Activated T-cell treated with anti-CD3 and anti-CD28 coated beads, Interleukin-2, amount 50 U/mL, for 24 hours (primary cell): ENCODE measurements at regions not wholly inside any gene's neighbourhood (a gene's known extent, or its start where the extent isn't known, plus 50 kb on each side); places are given as distances from the start of the nearest gene placed in this dataset.
"Not testable (repeated sequence)": the region's sequence is repeated elsewhere in the genome, so short reads cannot be mapped to it uniquely, and the experiment has no call there.

ENCODE experiments used
- DNase-seq: peaks from one replicate; pipeline ENCODE4 v3.0.0-alpha.2; 2020
- H3K27ac Mint-ChIP-seq: 2 replicates; pipeline ENCODE4 v1.8.0; 2020; ENCODE audit warnings: mild to moderate bottlenecking, mixed read lengths
- H3K27me3 Mint-ChIP-seq: 2 replicates; pipeline ENCODE4 v1.8.0; 2020; ENCODE audit warnings: mixed read lengths
- H3K36me3 Mint-ChIP-seq: 2 replicates; pipeline ENCODE4 v1.8.0; 2020; ENCODE audit warnings: low read depth, mixed read lengths
- H3K4me1 Mint-ChIP-seq: 2 replicates; pipeline ENCODE4 v1.8.0; 2020; ENCODE audit warnings: low read depth, mixed read lengths
- H3K4me3 Mint-ChIP-seq: 2 replicates; pipeline ENCODE4 v1.8.0; 2020; ENCODE audit warnings: mild to moderate bottlenecking, moderate library complexity, mixed read lengths
- H3K9me3 Mint-ChIP-seq: 2 replicates; pipeline ENCODE4 v1.8.0; 2020; ENCODE audit warnings: mixed read lengths

GRCh38 chr13:80897641-80898040 is 556.7 kb upstream of the SPRY2 start:
- H3K27me3 Mint-ChIP-seq, H3K4me3 Mint-ChIP-seq, H3K27ac Mint-ChIP-seq, H3K9me3 Mint-ChIP-seq, H3K4me1 Mint-ChIP-seq, DNase-seq, H3K36me3 Mint-ChIP-seq: not testable (repeated sequence)

- no peak overlapping the region for H3K4me3 Mint-ChIP-seq
- H3K9me3 Mint-ChIP-seq = peaks cover 9% of the 10 kb centered on the region
- no peaks in the 10 kb centered on the region for H3K36me3 Mint-ChIP-seq
- H3K27ac Mint-ChIP-seq = no peak overlapping the region
- H3K27me3 Mint-ChIP-seq = no peaks in the 10 kb centered on the region
- no peak for DNase-seq
- no peaks in the 10 kb centered on the region for H3K4me1 Mint-ChIP-seq
These were observed 554.0 kb upstream of the SPRY2 start for GRCh38 chr13:80894917-80895316.

- Mint-ChIP-seq H3K36me3 (no peaks in the 10 kb centered on the region), H3K27me3 (no peaks in the 10 kb centered on the region), H3K4me1 (no peaks in the 10 kb centered on the region), H3K4me3 (no peak overlapping the region), H3K27ac (no peak overlapping the region), H3K9me3 (peaks cover 4% of the 10 kb centered on the region)
- DNase-seq = no peak
These were observed 548.9 kb upstream of the SPRY2 start for GRCh38 chr13:80889829-80890228.

- Mint-ChIP-seq H3K4me3 (no peak overlapping the region), H3K4me1 (no peaks in the 10 kb centered on the region), H3K27me3 (no peaks in the 10 kb centered on the region), H3K27ac (no peak overlapping the region), H3K9me3 (peaks cover 4% of the 10 kb centered on the region), H3K36me3 (no peaks in the 10 kb centered on the region)
- no peak for DNase-seq
These were observed 547.5 kb upstream of the SPRY2 start for GRCh38 chr13:80888390-80888789.

- Mint-ChIP-seq H3K4me3 (no peak overlapping the region), H3K4me1 (no peaks in the 10 kb centered on the region), H3K27ac (no peak overlapping the region), H3K9me3 (peaks cover 3% of the 10 kb centered on the region), H3K27me3 (no peaks in the 10 kb centered on the region), H3K36me3 (no peaks in the 10 kb centered on the region)
- DNase-seq = no peak
These were observed 543.3 kb upstream of the SPRY2 start for GRCh38 chr13:80884056-80884785.

- H3K36me3 Mint-ChIP-seq = no peaks in the 10 kb centered on the region
- no peaks in the 10 kb centered on the region for H3K4me1 Mint-ChIP-seq
- no peak for DNase-seq
- peaks cover 3% of the 10 kb centered on the region for H3K9me3 Mint-ChIP-seq
- H3K27me3 Mint-ChIP-seq = no peaks in the 10 kb centered on the region
- no peak overlapping the region for H3K4me3 Mint-ChIP-seq
- no peak overlapping the region for H3K27ac Mint-ChIP-seq
These were observed 542.6 kb upstream of the SPRY2 start for GRCh38 chr13:80883545-80883944.

- Mint-ChIP-seq H3K9me3 (peaks cover 3% of the 10 kb centered on the region), H3K4me3 (no peak overlapping the region), H3K36me3 (no peaks in the 10 kb centered on the region), H3K27ac (no peak overlapping the region), H3K27me3 (no peaks in the 10 kb centered on the region), H3K4me1 (no peaks in the 10 kb centered on the region)
- DNase-seq = no peak
These were observed 541.1 kb upstream of the SPRY2 start for GRCh38 chr13:80881942-80882445.

- Mint-ChIP-seq H3K4me3 (no peak overlapping the region), H3K4me1 (no peaks in the 10 kb centered on the region), H3K27me3 (no peaks in the 10 kb centered on the region), H3K36me3 (no peaks in the 10 kb centered on the region), H3K27ac (no peak overlapping the region), H3K9me3 (peaks cover 3% of the 10 kb centered on the region)
- no peak for DNase-seq
These were observed 540.6 kb upstream of the SPRY2 start for GRCh38 chr13:80881495-80881894.

- Mint-ChIP-seq H3K4me1 (no peaks in the 10 kb centered on the region), H3K27ac (no peak overlapping the region), H3K4me3 (no peak overlapping the region), H3K36me3 (no peaks in the 10 kb centered on the region), H3K27me3 (no peaks in the 10 kb centered on the region), H3K9me3 (peaks cover 3% of the 10 kb centered on the region)
- no peak for DNase-seq
These were observed 540.1 kb upstream of the SPRY2 start for GRCh38 chr13:80881034-80881433.

GRCh38 chr13:80877944-80878241 is 537.0 kb upstream of the SPRY2 start:
- H3K27ac Mint-ChIP-seq = no peak overlapping the region
- H3K4me1 Mint-ChIP-seq = no peaks in the 10 kb centered on the region
- no peaks in the 10 kb centered on the region for H3K36me3 Mint-ChIP-seq
- peaks cover 3% of the 10 kb centered on the region for H3K9me3 Mint-ChIP-seq
- no peak for DNase-seq
- H3K27me3 Mint-ChIP-seq = no peaks in the 10 kb centered on the region
- no peak overlapping the region for H3K4me3 Mint-ChIP-seq

- H3K27me3 Mint-ChIP-seq = no peaks in the 10 kb centered on the region
- H3K9me3 Mint-ChIP-seq = peaks cover 3% of the 10 kb centered on the region
- H3K4me1 Mint-ChIP-seq = no peaks in the 10 kb centered on the region
- no peaks in the 10 kb centered on the region for H3K36me3 Mint-ChIP-seq
- DNase-seq = no peak
- no peak overlapping the region for H3K27ac Mint-ChIP-seq
- no peak overlapping the region for H3K4me3 Mint-ChIP-seq
These were observed 536.5 kb upstream of the SPRY2 start for GRCh38 chr13:80877209-80877943.

GRCh38 chr13:80873589-80873988 is 532.7 kb upstream of the SPRY2 start:
- Mint-ChIP-seq H3K27me3 (no peaks in the 10 kb centered on the region), H3K4me3 (no peak overlapping the region), H3K9me3 (no peaks in the 10 kb centered on the region), H3K4me1 (no peaks in the 10 kb centered on the region), H3K36me3 (no peaks in the 10 kb centered on the region), H3K27ac (no peak overlapping the region)
- no peak for DNase-seq

- H3K36me3 Mint-ChIP-seq, DNase-seq, H3K4me3 Mint-ChIP-seq, H3K27ac Mint-ChIP-seq, H3K27me3 Mint-ChIP-seq, H3K9me3 Mint-ChIP-seq, H3K4me1 Mint-ChIP-seq: not testable (repeated sequence)
These were observed 531.0 kb upstream of the SPRY2 start for GRCh38 chr13:80871971-80872370.

GRCh38 chr13:80871481-80871880 is 530.6 kb upstream of the SPRY2 start:
- Mint-ChIP-seq H3K4me3 (no peak overlapping the region), H3K9me3 (no peaks in the 10 kb centered on the region), H3K36me3 (no peaks in the 10 kb centered on the region), H3K27me3 (no peaks in the 10 kb centered on the region), H3K4me1 (no peaks in the 10 kb centered on the region), H3K27ac (no peak overlapping the region)
- no peak for DNase-seq

- Mint-ChIP-seq H3K27me3 (no peaks in the 10 kb centered on the region), H3K9me3 (no peaks in the 10 kb centered on the region)
These were observed 529.3 kb upstream of the SPRY2 start for GRCh38 chr13:80870186-80870585.

More at GRCh38 chr13:80870186-80870585, 529.3 kb upstream of the SPRY2 start:
- H3K4me3 Mint-ChIP-seq = no peak overlapping the region
- H3K36me3 Mint-ChIP-seq = no peaks in the 10 kb centered on the region
- no peak for DNase-seq
- H3K4me1 Mint-ChIP-seq = no peaks in the 10 kb centered on the region
- no peak overlapping the region for H3K27ac Mint-ChIP-seq
